ENCODE measurements at regions not wholly inside any gene's neighbourhood (a gene's known extent, or its start where the extent isn't known, plus 50 kb on each side); places are given as distances from the start of the nearest gene placed in this dataset.
A peak's percentile ranks its signal among the peaks of the same experiment; 100 is the strongest.
"Not testable (repeated sequence)": the region's sequence is repeated elsewhere in the genome, so short reads cannot be mapped to it uniquely, and the experiment has no call there.

GRCh38 chr5:93213111-93213794 lies 367.8 kb downstream of the NR2F1-AS1 start:
- not testable (repeated sequence) for DNase-seq

- no peak for DNase-seq
These were observed 371.5 kb downstream of the NR2F1-AS1 start for GRCh38 chr5:93209476-93209875.

- no peak for DNase-seq
These were observed 372.8 kb downstream of the NR2F1-AS1 start for GRCh38 chr5:93208141-93208751.

GRCh38 chr5:93206203-93206602 lies 374.8 kb downstream of the NR2F1-AS1 start:
- DNase-seq: no peak

- DNase-seq: no peak
These were observed 380.0 kb downstream of the NR2F1-AS1 start for GRCh38 chr5:93201061-93201460.

- no peak for DNase-seq
These were observed 384.0 kb downstream of the NR2F1-AS1 start for GRCh38 chr5:93196986-93197385.

- DNase-seq: no peak
These were observed 387.3 kb downstream of the NR2F1-AS1 start for GRCh38 chr5:93193431-93194347.

GRCh38 chr5:93192683-93193082 lies 388.3 kb downstream of the NR2F1-AS1 start:
- no peak for DNase-seq

GRCh38 chr5:93192087-93192486 lies 388.9 kb downstream of the NR2F1-AS1 start:
- no peak for DNase-seq

- DNase-seq: no peak
These were observed 389.8 kb downstream of the NR2F1-AS1 start for GRCh38 chr5:93191035-93191817.

GRCh38 chr5:93189707-93190120 lies 391.3 kb downstream of the NR2F1-AS1 start:
- no peak for DNase-seq

GRCh38 chr5:93188876-93189485 lies 392.0 kb downstream of the NR2F1-AS1 start:
- no peak for DNase-seq

- DNase-seq: no peak
These were observed 394.8 kb downstream of the NR2F1-AS1 start for GRCh38 chr5:93186076-93186682.

GRCh38 chr5:93184041-93184440 lies 397.0 kb downstream of the NR2F1-AS1 start:
- no peak for DNase-seq

GRCh38 chr5:93179466-93179865 lies 401.6 kb downstream of the NR2F1-AS1 start:
- no peak for DNase-seq

GRCh38 chr5:93174930-93175329 lies 406.1 kb downstream of the NR2F1-AS1 start:
- DNase-seq: no peak

GRCh38 chr5:93165559-93165958 lies 415.5 kb downstream of the NR2F1-AS1 start:
- no peak for DNase-seq

GRCh38 chr5:93164690-93165089 lies 416.3 kb downstream of the NR2F1-AS1 start:
- DNase-seq: peak; percentile 7

- DNase-seq: no peak
These were observed 417.9 kb downstream of the NR2F1-AS1 start for GRCh38 chr5:93163010-93163663.

GRCh38 chr5:93161661-93162654 lies 419.1 kb downstream of the NR2F1-AS1 start:
- DNase-seq: no peak

All from SHP77 treated with DMSO at 0.1 percent for 48 hours (cell line).